GM19324 (cell line): ENCODE measurements at regions not wholly inside any gene's neighbourhood (a gene's known extent, or its start where the extent isn't known, plus 50 kb on each side); places are given as distances from the start of the nearest gene placed in this dataset.

Experiments used
- ATAC-seq: cut with Tn5 transposase; IDR thresholded peaks from one replicate; pipeline ENCODE4 v1.9.1; 2021; ENCODE audit warnings: mild to moderate bottlenecking, moderate library complexity; ENCODE audit not compliant: unreplicated experiment, low FRiP score

DNA sequence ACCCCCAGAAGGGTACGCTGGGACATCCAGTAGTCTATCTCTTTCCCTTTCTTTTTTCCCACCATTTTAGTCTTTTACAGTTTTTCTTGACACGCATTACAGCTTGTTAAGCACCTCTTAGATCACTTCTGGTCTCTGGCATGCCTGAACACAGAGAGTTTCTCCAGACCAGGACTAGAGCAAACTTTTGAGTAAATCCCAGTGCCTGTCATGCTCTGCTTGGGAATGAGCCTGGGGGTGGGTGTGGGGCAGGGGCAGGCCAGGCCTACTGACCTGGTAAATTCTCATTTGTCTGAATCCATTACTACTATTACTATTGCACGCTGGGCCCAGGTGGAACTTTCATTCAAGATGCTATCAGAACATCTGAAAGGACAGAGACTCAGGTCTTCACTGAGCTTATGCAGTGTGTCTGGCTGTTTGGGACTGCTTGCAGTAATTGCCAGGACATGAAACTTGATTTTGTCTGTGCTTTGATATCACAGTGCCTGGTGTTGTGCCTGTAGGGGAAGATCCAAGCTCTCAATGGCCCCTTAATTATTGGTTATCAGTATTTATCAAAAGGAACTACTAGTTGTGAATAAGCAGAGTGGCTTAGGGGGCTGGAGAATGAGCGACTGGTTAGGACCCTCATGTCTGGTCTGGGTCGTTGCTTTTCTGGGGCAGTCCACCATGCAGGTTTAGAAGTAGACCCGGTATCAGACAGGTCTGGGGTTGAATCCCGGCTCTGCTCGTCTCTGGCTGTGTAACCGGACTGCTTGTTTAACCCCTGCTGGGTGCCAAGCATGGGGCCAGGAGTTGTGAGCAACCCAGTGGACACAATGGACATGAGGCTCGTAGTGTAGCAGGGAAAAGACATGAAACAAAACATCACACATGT is 196.1 kb upstream of the TLE3 start:
- ATAC-seq = no peak

DNA sequence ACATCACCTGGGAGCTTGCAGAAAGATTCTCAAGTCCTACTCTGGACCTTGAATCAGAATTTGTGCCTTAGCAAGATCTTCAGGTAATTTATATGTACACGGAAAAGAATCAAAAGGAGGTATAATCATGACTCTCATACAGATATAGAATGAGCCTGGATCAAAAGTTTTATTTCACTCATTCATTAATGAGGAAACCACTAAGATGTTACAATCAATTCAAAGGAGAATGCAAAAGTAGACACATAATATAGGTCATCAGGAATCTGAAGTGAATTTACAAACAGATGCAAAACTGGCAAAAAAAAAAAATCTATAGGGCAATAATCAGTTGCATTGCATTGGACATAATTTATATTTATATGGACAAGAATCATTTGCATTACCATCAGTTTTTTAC is 195.4 kb upstream of the TLE3 start:
- ATAC-seq = no peak

DNA sequence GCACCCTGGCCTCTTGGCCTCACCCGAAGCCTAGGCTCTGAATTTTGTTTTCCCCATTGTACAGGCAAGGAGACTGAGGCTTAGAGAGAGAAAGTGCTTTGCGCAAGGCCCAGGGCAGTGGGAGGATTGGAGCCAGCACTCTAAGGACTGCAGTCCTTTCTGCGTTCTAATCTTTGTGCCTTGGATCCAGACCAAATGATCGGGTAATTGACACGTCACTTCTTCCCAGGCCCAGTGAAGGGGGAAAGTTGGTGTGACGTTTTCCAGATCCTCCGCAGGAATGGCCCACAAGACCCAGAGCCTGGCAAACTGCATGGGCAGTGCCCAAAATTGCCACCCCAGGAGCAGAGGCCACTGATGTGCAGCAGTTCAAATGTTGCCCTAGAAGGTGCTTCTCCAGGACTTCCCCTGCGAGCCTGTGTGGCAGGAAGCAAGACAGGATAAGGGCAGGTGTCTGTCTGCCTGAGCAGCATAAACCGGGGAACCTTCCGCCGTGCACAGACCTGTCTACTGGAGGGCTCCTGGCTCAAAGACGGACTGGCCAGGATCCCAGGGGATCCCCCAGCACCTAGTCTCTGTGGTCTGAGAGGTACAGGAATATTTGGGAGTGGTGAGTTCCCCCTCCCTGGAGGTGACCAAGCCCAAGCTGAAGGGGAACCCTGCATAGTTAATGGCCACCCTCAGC is 194.5 kb upstream of the TLE3 start:
- ATAC-seq = no peak

DNA sequence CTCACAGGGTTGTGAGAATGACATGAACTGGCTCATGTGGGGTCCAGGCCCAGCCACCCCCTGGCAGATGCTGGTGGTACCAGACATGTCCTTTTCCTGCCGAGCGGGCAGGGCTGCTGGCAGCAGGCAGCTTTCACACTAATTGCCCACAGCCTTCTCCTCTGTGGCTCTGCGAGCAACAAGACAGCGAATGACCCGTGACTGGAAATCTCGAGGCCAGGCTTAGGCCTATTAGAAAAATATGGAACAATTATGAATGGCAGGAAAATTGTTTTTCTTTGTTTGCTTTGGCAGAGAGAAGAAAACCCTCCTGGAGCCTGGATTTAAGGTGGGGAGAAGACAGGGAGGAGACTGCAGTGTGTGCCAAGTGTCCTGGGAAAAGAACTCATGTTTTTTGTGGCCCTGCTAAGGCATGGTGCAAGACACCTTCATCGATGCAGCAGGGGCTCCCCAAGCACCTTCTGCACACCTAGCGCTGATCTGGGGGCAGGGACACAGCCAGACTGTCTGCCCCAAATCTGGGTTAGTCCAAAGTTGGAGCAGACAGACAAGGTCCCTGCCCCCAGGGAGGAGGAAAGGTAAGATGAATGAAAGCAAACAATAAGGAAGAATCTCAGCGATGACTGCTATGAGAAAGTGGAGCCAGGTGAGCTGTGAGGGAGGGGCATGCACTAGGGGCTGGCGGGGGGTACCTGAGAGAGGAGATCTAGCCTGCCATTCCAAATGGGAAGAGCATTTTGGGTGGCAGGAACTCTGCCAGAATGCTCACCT is 193.8 kb upstream of the TLE3 start:
- no peak for ATAC-seq

DNA sequence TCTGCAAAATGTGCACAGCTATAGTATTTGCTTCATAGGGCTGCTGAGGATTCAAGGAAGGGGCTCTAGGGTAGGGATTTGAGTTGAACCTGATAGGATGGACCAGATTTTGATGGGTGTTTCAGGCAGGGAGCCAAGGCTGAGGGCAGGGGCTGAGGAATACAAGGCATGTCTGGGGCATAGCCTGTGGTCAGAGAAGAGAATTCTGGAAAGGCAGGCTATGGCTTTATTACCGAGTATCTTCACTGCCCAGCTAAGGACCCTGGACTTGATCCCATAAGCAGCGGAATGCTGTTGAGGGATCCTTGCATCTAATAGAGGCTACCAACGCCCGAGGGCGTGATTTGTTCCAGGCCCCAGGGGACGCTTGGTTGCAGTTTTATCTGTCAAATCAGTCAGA is 193.0 kb upstream of the TLE3 start:
- no peak for ATAC-seq

DNA sequence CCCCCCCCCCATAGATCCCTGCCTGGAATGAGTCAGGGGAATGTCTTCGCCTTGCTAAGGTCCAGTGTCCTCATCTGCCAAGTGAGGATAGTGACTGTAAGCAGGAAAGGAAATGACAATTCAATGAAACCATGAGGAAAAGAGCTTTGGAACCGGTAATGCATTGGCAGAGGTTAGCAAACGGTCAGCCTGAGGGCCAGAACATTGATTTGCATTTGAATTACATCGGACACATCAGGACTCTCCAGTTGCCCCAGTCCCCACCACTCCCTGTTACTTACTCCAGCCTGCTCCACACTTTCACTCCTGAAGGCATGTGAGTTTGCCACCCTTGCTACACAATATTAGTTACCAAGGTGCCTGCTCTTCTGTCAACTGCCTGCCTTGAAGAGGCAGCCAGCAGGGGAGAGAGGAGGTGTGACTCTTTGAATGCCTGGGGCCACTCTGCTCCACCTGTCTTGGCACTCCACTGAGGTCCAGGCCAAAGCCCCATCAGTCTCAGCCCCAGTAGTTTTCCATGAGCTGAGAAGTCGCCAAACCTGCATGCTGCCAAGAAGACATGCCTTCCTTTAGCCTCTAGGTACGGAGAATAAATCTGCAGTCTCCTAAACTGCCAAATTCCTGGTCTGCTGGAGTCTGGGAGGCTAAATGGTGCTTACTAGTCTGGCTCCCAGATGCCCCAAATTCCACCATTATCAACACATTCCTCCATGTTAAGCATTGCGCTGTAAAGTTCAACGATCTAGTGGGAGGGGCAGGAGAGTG is 191.7 kb upstream of the TLE3 start:
- no peak for ATAC-seq

DNA sequence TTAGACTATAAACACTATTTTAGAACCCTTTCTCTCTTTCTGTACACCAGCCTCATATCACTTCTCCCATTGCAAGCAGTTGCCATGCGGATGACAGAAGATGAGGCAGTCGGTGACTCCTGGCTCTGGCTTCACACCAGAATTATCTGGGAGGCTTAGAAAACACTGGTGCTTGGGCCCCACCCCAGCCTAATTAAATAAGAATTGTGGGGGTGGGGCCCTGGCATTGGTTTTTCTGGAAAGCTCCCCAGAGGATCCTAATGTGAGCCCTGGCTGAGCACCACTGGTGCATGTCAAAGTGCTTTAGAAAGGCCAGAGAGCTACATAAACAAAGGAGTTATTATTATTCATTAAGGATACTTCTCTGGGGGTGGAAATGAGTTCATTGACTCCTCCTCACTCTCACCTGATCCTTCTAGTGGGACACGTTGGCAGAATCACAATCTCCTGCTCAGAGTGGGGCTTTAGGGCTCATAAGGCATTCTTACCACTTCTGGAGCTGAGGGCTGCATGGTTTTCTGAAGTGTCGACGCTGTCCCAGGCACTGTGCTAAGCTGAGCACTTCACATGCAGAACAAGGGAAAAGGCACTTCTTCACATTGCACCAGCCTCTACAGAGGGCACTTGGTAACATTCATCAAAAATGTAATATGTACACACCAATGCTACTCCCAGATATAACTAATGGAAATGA is 188.5 kb upstream of the TLE3 start:
- ATAC-seq = no peak

DNA sequence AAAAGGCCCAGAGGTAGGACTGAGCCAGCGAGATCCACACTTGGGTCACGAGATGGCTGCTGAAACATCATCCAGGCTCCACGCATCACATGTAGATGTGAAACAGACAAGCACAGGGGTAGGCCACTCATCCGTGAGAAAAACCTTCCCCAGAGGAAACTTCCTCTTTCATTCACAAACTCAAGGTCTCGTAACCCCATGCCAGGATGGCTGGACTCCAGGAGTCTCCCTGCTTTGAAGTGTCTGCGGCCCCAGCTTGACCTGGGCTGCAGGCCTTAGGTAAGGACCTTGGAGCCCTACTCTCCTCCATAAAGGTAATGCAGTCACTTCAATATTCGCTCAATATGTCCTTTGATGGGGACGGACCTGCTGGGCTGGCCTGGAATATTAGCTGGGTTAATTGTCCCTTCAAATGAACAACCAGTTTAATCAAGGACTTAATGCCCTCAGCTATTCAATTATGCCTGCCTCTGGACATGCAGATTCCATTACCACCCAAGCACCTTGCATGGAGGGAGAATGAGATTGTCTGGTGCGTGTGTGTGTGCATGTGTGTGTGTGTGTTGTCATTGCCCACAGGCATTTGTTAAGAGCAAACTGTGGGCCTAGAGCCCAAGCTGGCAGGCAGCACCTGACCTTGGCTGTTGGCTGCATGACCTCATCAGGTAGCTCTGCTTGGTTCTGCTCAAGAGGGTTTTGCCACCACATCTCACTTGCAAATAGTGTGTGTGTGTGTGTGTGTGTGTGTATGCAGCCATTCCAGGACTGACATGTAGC is 186.9 kb upstream of the TLE3 start:
- no peak for ATAC-seq

DNA sequence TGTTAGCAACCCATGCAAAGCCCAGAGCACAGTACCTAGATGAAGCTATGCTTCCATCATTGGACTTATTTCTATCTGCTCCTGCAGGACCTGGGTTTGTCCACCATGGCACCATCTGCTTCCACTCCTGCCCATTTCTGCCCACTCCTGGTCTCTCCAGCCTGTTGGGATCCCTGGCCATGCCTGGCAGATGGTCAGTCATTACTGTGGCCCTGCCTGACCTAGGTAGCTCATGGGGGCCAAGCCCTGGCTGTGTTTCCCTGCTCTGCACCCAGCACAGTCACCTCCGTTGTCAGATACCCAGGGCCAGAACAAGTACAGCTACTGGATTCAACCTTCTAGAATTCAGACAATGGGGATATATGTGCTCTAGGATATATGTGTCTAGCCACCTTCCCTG is 185.8 kb upstream of the TLE3 start:
- no peak for ATAC-seq

DNA sequence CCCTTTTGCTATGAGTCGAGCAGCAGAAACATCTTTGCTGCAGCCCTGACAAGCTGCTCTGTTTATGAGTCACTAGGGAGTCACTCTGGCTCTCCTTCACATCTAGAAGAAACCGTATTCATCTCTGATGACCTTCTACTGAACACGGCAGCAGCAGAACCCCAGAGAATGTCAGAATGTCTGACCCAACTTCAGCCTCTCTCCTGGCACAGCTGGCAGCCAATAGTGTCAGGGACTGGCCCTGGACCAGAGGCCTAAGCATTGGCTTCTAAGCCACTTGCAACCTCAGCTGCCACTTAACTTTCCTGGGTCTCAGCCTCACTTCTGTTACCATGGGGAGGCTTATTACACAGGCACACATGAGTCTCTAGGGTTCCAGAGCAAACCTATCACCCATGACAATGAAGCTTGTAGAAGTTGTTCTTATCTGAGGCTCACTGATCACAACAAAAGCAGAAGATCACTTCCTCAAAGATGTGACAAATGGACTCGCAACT is 184.1 kb upstream of the TLE3 start:
- no peak for ATAC-seq

DNA sequence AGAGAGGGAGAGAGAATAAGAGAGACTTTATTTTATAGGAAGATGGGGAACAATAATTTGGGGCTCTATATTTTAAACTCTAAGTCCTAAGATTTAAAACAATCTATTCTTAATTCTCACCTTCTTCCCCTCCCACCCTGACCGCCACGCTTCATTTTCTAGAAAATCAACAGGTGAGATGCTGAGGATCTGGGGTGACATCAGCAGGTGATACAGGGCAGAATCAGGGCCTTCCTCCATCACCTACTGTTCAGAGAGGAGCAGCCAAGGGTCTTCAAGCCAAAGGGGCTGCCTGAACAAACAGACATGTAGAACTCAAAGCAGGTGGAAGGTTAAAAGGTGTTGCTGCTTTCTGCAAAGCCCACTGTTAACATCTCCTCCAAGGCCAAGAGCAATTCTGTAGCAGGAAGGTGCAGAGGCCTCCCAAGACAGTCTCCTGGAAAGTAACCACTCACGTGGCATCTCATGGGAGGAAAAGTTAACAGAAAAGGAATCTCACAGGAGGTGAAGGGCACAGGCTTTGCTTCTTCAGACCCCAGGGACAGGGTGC is 183.6 kb upstream of the TLE3 start:
- ATAC-seq = no peak

DNA sequence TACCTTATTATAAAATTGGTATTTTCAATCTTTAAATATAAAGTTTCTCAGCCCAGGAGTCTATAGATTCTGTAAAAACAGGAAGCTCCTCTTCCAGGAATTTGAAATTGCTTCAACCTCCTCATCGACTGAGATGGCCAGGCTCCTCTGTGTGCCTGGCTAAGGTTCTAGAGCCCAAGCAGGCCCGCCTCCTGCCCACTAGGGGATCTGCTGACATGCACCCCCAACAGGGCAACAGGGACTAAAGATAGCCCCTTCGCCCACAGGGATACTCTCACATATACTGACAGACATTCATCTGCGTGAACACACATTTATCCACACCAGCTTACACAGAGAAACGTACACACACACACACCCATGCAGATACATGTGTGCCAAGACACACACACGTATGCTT is 183.1 kb upstream of the TLE3 start:
- no peak for ATAC-seq

DNA sequence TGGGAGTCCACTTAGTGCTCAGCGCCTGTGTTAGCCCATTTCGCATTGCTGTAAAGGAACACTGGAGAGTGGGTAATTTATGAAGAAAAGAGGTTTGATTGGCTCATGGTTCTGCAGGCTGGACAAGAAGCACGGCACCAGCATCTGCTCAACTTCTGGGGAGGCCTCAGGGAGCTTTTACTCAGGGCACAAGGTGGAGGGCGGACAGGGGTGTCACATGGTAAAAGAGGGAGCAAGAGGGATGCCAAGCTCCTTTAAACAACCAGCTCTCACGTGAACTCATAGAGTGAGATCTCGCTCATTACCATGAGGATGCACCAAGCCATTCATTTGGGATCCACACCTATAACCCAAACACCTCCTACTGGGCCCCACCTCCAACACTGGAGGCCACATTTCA is 181.4 kb upstream of the TLE3 start:
- no peak for ATAC-seq

DNA sequence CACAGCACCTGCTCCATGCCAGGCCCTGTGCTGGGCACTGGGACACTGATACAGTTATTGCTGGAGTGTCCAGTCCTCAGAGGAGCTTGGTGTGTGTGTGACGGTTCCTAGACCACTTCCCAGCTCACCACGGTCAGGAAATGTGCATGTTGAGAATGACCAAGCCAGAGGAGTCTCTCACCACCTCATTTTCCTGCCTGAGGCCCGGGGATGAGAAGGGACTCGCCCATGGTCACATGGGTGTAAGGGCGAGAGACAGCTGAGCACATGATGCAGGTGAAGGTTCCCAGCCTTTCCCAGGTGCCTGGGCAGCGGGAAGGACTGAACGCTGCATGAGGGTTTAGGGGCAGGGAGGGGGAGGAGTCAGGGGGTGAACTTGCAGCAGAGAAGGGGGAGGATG is 180.9 kb upstream of the TLE3 start:
- no peak for ATAC-seq

DNA sequence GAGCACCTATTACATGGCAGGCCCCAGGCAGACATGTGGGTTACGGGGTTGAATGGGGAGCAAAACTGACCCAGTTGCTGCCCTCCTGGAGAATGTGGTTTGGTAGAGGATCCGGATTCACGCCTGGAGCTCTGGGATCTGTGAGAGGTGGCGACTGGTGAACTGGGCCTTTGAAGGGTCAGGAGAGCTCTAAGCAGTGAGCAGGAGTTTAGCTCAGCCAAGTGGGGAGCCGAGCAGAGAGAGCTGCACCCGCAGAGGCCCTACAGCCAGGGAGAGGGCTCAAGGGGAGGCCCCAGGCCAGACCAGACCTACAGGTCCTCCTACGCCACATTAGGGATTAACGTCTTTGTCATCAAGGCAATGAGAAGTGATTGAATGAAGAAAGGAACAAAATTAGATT is 179.8 kb upstream of the TLE3 start:
- ATAC-seq = no peak

DNA sequence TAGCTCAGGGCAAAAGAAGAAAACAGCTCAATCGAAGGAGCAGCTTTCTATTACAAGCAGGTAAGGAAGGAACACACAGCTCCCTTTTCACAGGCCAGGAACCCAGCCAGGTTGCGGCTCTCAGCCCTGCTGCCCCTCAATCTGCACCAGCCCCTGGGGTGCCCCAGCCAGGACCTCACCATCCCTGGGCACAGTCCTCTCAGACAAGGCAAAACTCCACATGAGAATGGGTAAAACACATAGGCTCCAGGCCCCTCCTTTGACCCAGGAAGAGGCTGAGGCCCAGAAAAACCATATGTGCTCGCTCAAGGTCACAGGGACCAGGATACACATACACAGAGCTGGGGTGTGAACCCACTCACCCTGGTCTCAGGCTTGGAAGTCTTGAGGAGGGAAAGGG is 178.7 kb upstream of the TLE3 start:
- no peak for ATAC-seq

DNA sequence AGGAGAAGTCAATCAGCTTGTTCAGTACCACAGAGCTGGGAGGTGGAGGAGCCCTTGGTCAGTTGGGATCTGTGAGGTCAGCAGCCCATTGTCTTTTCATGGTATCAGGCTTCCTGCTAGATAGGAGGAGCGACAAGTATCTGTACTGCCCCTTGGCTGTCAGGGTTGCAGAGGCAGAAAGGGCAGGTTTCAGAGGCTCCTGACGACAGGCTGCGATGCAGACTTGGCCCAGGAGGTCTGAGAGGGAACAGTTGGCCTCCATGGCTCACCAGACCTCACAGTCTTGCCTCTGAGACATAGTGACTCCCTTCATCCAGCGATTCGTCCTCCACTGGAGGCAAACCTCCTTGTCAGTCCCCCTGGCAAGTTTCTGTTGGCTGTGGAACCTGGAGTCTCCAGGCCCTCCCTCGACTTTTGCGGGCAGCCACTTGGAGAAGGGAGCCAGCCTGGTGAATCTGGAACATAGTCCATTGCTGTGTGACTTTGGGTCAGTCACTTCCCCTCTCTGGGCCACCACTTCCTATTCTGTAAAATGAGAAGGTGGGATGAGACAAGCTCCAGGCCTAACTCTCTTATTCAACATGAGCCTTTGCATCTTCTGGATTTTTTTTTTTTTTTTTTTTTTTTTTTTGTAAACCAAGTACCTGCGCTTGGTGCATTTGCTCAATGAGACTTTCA is 177.9 kb upstream of the TLE3 start:
- no peak for ATAC-seq

DNA sequence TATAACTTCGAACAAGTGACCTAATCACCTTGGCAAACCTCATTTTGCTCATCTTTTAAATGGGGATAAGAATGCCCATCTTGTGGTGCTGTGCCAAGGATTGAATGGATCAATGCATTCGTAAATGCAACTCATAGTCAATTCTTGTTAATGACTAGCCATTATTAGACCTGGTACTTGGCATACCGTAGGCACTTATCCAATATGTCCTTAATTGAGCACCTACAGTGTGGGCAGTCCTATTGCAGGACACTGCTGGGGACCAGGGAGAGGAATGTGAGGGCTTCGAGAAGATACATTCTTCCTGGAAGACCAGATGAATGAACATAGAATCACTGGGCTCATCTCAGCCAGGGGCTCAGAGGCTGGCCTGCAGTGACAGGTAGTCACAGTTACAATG is 177.2 kb upstream of the TLE3 start:
- no peak for ATAC-seq
